ENCODE measurements at regions not wholly inside any gene's neighbourhood (a gene's known extent, or its start where the extent isn't known, plus 50 kb on each side); places are given as distances from the start of the nearest gene placed in this dataset.
A peak's percentile ranks its signal among the peaks of the same experiment; 100 is the strongest.
"Not testable (repeated sequence)": the region's sequence is repeated elsewhere in the genome, so short reads cannot be mapped to it uniquely, and the experiment has no call there.

DNA sequence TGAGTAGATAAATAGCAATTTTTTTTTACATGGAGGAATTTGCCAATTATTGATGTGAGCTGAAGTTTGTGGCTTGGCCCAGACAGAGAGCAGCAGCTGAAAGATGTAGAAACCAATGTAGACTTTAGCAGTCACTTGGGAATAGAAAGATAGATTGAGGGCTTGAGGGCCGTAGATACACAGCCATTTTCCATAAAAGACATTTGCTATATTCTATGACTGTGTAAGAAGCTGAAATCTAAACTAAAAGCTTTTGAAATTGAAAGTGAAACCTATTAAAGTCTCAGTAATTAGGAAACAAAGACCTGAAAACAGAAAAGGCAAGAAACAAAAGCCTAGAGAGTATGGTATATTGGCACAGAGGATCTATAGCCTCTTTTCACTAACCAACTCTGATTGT lies 332.7 kb downstream of the CENPW start:
- H3K36me3 ChIP-seq (ENCODE audit: control insufficient read depth, insufficient read depth, low read length): no peaks in the 10 kb centered on the region
- no peak for DNase-seq (ENCODE audit: low read depth in 4 of 6, low spot score in 6 of 6)
- no peaks in the 10 kb centered on the region for H3K4me1 ChIP-seq (ENCODE audit: control insufficient read depth, insufficient read depth, low read length)
- peaks cover 2% of the 10 kb centered on the region for H3K9me3 ChIP-seq (ENCODE audit: control insufficient read depth, insufficient read depth, low read length)
- H3K4me3 ChIP-seq (ENCODE audit: low read depth, low read length): no peak overlapping the region
- no peaks in the 10 kb centered on the region for H3K27me3 ChIP-seq (ENCODE audit: control insufficient read depth, insufficient read depth, low read length)
- WGBS (ENCODE audit: insufficient coverage): no CpG with 5 or more reads among the region's 1 CpG
- no peak overlapping the region for H3K27ac ChIP-seq (ENCODE audit: low read depth, low read length)

DNA sequence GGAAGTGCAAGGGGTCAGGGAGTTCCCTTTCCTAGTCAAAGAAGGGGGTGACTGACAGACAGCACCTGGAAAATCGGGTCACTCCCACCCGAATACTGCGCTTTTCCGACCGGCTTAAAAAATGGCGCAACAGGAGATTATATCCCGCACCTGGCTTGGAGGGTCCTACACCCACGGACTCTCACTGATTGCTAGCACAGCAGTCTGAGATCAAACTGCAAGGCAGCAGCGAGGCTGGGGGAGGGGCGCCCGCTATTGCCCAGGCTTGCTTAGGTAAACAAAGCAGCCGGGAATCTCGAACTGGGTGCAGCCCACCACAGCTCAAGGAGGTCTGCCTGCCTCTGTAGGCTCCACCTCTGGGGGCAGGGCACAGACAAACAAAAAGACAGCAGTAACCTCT lies 333.8 kb downstream of the CENPW start:
- DNase-seq (ENCODE audit: low read depth in 4 of 6, low spot score in 6 of 6); H3K4me3 ChIP-seq (ENCODE audit: low read depth, low read length); H3K27ac ChIP-seq (ENCODE audit: low read depth, low read length); H3K36me3 ChIP-seq (ENCODE audit: control insufficient read depth, insufficient read depth, low read length); H3K4me1 ChIP-seq (ENCODE audit: control insufficient read depth, insufficient read depth, low read length); H3K27me3 ChIP-seq (ENCODE audit: control insufficient read depth, insufficient read depth, low read length); H3K9me3 ChIP-seq (ENCODE audit: control insufficient read depth, insufficient read depth, low read length): not testable (repeated sequence)
- WGBS (ENCODE audit: insufficient coverage): 88% methylated on average over 13 of the region's 13 CpGs

DNA sequence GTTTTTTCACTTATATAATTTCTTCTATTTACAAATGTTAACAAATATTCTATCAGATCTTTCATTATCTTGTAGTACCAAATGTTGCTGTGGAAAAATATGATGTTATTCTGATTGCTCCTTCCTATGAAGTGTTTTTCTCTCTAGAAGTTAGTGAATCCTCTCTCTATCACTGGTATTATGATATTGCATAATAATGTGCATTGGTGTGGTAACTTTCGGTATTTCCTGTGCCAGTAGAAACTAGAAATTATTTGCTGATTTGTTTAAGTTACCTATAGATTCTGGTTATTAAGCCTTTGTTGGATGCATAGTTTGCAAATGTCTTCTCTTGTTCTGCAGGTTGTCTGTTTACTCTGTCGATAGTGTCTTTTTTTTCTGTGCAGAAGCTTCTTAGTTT lies 342.5 kb downstream of the CENPW start:
- no peaks in the 10 kb centered on the region for H3K4me1 ChIP-seq (ENCODE audit: control insufficient read depth, insufficient read depth, low read length)
- 84% methylated on average over 2 of the region's 2 CpGs for WGBS (ENCODE audit: insufficient coverage)
- no peaks in the 10 kb centered on the region for H3K9me3 ChIP-seq (ENCODE audit: control insufficient read depth, insufficient read depth, low read length)
- H3K27me3 ChIP-seq (ENCODE audit: control insufficient read depth, insufficient read depth, low read length): no peaks in the 10 kb centered on the region
- H3K36me3 ChIP-seq (ENCODE audit: control insufficient read depth, insufficient read depth, low read length): no peaks in the 10 kb centered on the region
- H3K27ac ChIP-seq (ENCODE audit: low read depth, low read length): no peak overlapping the region
- H3K4me3 ChIP-seq (ENCODE audit: low read depth, low read length): no peak overlapping the region
- DNase-seq (ENCODE audit: low read depth in 4 of 6, low spot score in 6 of 6): no peak

DNA sequence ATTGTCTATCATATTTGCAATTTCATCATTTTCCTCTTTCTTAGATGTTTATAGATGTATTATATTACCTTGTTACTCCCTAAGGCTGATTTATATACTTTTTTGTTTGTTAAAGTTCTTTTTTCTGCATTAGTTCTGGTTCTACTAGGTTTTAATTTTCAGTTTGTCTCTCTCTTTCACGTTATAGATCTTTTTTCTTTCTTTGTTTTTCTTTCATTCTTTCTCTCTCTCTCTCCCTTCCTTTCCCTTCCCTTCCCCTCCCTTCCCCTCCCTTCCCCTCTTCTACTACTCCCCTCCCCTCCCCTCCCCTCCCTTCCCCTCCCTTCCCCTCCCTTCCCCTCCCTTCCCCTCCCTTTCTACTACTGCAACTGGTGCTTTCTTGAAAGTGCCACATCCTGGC lies 345.3 kb downstream of the CENPW start:
- H3K4me3 ChIP-seq (ENCODE audit: low read depth, low read length): no peak overlapping the region
- H3K9me3 ChIP-seq (ENCODE audit: control insufficient read depth, insufficient read depth, low read length): no peaks in the 10 kb centered on the region
- no peak overlapping the region for H3K27ac ChIP-seq (ENCODE audit: low read depth, low read length)
- no peaks in the 10 kb centered on the region for H3K36me3 ChIP-seq (ENCODE audit: control insufficient read depth, insufficient read depth, low read length)
- H3K27me3 ChIP-seq (ENCODE audit: control insufficient read depth, insufficient read depth, low read length): no peaks in the 10 kb centered on the region
- WGBS (ENCODE audit: insufficient coverage): no CpG with 5 or more reads among the region's 1 CpG
- DNase-seq (ENCODE audit: low read depth in 4 of 6, low spot score in 6 of 6): no peak
- no peaks in the 10 kb centered on the region for H3K4me1 ChIP-seq (ENCODE audit: control insufficient read depth, insufficient read depth, low read length)

DNA sequence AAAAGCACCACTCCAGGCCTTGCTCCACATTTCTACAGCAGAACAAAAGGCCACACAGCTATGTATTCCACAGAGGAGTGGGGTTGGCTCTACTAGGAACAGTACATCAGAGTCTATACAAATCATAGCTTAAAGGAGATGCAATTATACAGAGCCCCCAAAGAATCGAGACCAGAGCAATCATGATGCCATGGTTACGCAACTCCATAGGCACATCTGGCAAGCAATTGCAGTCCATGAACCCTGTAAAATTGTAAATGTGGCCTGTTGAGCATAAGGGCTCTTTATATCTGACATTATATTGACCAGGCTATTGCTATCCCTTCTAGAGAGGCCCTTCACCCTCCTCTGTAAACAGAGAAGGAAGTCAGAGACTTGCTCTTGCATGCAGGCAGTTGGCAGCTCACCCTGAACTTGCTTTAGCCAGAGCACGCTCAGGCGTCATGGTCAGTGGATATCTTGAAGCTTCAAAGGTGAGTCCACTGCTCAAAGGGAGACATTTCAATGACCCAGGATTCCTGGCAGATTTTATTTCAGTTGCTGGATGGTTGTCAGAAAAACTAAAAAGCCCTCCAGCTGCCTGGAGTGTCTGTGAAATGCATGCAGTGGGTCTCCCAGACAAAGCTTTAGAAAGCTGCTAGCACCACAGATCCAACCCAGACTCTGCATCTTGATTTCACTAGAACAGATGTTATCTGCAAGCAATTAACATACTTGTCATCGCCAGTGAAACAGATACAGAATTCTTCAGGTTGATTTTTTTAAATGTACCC lies 357.2 kb downstream of the CENPW start:
- no peaks in the 10 kb centered on the region for H3K36me3 ChIP-seq (ENCODE audit: control insufficient read depth, insufficient read depth, low read length)
- no peaks in the 10 kb centered on the region for H3K4me1 ChIP-seq (ENCODE audit: control insufficient read depth, insufficient read depth, low read length)
- H3K27me3 ChIP-seq (ENCODE audit: control insufficient read depth, insufficient read depth, low read length): no peaks in the 10 kb centered on the region
- no peak overlapping the region for H3K4me3 ChIP-seq (ENCODE audit: low read depth, low read length)
- no peaks in the 10 kb centered on the region for H3K9me3 ChIP-seq (ENCODE audit: control insufficient read depth, insufficient read depth, low read length)
- WGBS (ENCODE audit: insufficient coverage): 53% methylated on average over 3 of the region's 5 CpGs
- H3K27ac ChIP-seq (ENCODE audit: low read depth, low read length): no peak overlapping the region
- DNase-seq (ENCODE audit: low read depth in 4 of 6, low spot score in 6 of 6): peak in 2 of 6 donors; percentile 36 to 58

DNA sequence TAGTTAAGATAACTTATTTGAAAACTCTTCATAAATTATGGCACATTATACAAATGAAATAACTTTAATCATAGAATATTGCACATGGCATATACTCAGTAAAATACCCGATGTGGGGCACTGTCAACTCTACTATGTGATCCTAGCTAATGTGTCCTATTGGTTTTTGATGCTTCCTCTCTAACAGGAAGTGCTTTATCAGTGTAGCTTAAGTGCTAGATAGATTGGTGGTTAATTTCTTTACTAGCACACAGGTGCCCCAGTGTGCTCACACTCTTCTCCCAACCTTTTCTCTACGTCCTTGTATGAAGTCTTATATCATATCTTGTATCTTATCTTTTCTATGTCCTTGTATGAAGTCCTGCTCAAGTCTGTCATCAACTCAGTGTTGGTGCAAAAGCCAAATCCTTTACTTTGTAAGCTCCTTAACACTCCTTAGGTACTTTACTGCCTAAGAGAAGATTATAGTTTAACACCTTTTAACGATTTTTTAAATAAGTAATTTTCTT lies 358.9 kb downstream of the CENPW start:
- H3K4me1 ChIP-seq (ENCODE audit: control insufficient read depth, insufficient read depth, low read length): no peaks in the 10 kb centered on the region
- no peak overlapping the region for H3K27ac ChIP-seq (ENCODE audit: low read depth, low read length)
- no peak overlapping the region for H3K4me3 ChIP-seq (ENCODE audit: low read depth, low read length)
- no peak for DNase-seq (ENCODE audit: low read depth in 4 of 6, low spot score in 6 of 6)
- H3K36me3 ChIP-seq (ENCODE audit: control insufficient read depth, insufficient read depth, low read length): no peaks in the 10 kb centered on the region
- H3K9me3 ChIP-seq (ENCODE audit: control insufficient read depth, insufficient read depth, low read length): no peaks in the 10 kb centered on the region
- no CpG with 5 or more reads among the region's 3 CpGs for WGBS (ENCODE audit: insufficient coverage)
- no peaks in the 10 kb centered on the region for H3K27me3 ChIP-seq (ENCODE audit: control insufficient read depth, insufficient read depth, low read length)

DNA sequence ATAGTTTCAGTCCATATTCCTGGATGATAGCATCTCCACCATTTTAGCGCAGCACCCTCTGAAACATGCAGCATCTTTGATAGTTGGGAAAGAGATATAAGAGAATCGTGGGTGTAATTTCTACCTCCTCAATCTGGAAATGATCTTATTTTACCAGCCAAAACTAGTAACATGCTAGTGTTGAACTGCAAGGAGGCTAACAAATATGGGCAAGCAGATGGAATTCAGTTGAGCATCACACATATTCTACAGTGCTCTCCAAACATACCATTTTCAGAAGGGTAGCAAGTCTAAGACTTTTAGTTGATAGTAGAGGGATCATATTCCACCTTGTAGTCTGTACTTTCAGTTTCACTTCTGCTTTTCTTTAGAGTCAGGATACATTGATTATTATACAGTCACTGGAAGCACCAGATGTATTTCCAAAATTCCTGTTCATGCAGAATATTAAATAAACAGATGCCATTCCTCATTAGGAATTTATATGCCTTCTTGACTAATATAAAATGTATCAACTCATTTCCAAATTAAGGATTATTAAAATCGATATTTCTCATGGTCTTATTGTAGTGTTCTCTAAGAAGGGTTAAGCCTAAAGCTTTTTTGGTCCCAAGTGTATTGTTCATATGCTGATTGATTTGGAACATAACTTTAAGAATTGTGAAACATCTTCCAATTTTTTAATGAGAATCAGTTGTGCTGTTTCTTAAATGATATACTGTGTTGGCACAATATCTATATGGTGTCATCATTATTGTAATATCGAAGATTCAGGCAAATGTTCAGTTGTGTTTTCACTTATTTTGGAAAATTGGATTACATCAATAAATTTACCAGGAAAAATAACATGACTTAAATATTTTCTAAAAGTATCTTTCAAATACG lies 362.0 kb downstream of the CENPW start:
- Histone ChIP-seq H3K36me3 (ENCODE audit: control insufficient read depth, insufficient read depth, low read length) (no peaks in the 10 kb centered on the region), H3K9me3 (ENCODE audit: control insufficient read depth, insufficient read depth, low read length) (no peaks in the 10 kb centered on the region), H3K27ac (ENCODE audit: low read depth, low read length) (no peak overlapping the region), H3K4me1 (ENCODE audit: control insufficient read depth, insufficient read depth, low read length) (no peaks in the 10 kb centered on the region), H3K4me3 (ENCODE audit: low read depth, low read length) (no peak overlapping the region), H3K27me3 (ENCODE audit: control insufficient read depth, insufficient read depth, low read length) (no peaks in the 10 kb centered on the region)
- peak in 1 of 6 donors; percentile 58 for DNase-seq (ENCODE audit: low read depth in 4 of 6, low spot score in 6 of 6)
- no CpG with 5 or more reads among the region's 5 CpGs for WGBS (ENCODE audit: insufficient coverage)

DNA sequence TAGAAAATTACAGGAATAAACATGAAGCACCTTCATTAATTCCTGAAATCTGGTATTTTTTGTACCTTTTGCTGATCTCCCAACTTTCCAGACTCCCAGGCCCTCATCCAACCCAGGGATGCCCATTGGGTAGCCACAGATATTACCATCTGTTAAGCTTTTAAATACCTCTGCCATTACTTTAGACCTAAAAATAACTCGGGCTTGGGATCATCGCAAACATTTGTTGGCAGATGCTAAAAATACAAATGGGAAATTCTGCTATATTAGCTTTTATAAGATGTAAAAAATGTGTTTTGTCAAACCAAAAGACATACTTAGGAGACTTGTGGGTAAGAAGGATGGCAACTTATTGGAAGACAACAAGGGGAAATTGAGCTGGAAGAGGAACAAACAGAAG lies 376.1 kb downstream of the CENPW start:
- Histone ChIP-seq H3K27ac (ENCODE audit: low read depth, low read length) (no peak overlapping the region), H3K27me3 (ENCODE audit: control insufficient read depth, insufficient read depth, low read length) (no peaks in the 10 kb centered on the region), H3K4me1 (ENCODE audit: control insufficient read depth, insufficient read depth, low read length) (no peaks in the 10 kb centered on the region), H3K4me3 (ENCODE audit: low read depth, low read length) (no peak overlapping the region), H3K9me3 (ENCODE audit: control insufficient read depth, insufficient read depth, low read length) (no peaks in the 10 kb centered on the region), H3K36me3 (ENCODE audit: control insufficient read depth, insufficient read depth, low read length) (no peaks in the 10 kb centered on the region)
- DNase-seq (ENCODE audit: low read depth in 4 of 6, low spot score in 6 of 6): no peak
- no CpG with 5 or more reads among the region's 2 CpGs for WGBS (ENCODE audit: insufficient coverage)

DNA sequence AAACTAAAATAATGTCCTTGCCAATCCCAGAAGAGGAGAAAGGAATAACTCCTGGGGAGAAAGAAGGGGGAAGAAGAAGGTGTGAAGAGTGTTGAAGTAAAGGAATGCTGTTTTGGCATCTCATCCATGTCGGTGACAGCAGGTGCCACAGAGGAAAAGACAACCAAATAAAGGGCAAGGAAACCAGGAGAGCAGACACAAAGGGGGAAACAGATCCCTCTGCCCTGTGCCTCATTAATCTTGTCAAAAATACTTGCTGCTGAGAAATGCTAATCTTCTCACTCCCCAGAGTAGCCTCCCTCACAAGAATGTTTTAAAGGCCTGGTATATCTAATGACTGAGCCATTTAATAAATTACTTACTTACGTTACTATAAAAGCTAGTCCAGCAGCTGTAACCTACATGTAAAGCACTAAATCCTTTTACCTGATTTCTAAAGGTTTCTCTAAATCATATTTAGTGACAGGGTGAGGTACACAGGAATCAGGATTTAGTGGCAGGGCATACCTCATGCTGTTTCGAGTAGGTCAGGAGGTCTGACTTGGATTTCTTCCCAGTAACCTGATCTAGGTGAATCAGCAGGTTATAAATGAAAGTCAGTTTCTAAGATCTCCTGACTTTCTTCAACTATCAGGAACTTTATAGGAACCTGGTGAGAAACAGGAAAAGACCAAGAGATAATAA lies 377.1 kb downstream of the CENPW start:
- WGBS (ENCODE audit: insufficient coverage): 44% methylated on average over 2 of the region's 3 CpGs
- Histone ChIP-seq H3K36me3 (ENCODE audit: control insufficient read depth, insufficient read depth, low read length) (no peaks in the 10 kb centered on the region), H3K4me1 (ENCODE audit: control insufficient read depth, insufficient read depth, low read length) (no peaks in the 10 kb centered on the region), H3K27me3 (ENCODE audit: control insufficient read depth, insufficient read depth, low read length) (no peaks in the 10 kb centered on the region), H3K4me3 (ENCODE audit: low read depth, low read length) (no peak overlapping the region), H3K27ac (ENCODE audit: low read depth, low read length) (no peak overlapping the region), H3K9me3 (ENCODE audit: control insufficient read depth, insufficient read depth, low read length) (no peaks in the 10 kb centered on the region)
- peak in 1 of 6 donors; percentile 7 for DNase-seq (ENCODE audit: low read depth in 4 of 6, low spot score in 6 of 6)
